ENCODE measurements at regions not wholly inside any gene's neighbourhood (a gene's known extent, or its start where the extent isn't known, plus 50 kb on each side); places are given as distances from the start of the nearest gene placed in this dataset.

DNA sequence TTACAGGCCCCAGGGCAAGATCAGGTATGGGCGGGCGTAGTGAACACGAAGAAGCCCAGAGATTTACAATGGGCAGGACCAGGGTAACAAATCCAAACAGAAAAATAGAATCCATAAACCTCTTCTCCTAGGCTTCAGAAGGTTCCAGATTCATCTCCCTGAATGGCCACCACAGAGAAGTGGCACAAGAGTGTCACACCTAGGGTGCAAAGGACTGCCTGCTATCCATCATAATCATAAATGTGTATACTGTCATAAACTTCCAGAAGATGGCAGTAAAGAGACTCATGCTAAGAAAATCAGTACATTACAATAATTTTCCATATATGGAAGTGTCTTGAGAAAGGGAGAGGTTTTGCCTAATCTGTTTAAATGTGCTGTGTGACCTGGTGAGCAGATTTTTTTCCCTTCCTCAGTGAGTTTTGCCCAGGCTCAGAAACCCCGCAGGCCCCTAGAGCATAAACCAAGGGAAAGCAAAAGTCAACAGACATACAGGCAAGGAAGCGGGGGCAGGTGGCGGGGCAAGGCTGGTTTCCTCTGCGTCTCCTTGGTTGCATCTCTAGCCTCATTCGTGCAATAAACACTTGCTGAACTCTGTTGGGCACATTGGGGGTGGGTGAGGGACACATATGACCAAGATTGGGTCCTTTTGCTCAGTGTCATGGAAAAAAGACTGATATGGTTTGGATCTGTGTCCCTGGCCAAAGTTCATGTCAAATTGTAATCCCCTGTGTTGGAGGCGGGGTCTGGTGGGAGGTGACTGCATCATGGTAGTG is 92.0 kb upstream of the CDH5 start:
- intact Hi-C loops (cut with DNase I): no loop called here
- no peak overlapping the region for H3K27ac ChIP-seq
- peak; percentile 28 to 62 for DNase-seq (ENCODE audit: extremely low spot score in 2 of 2)

GRCh38 chr16:66273644-66274334 is 92.7 kb upstream of the CDH5 start:
- intact Hi-C loops (cut with DNase I): no loop called here
- DNase-seq (ENCODE audit: extremely low spot score in 2 of 2): peak; percentile 70 to 83
- Histone ChIP-seq H3K4me1 (peaks cover 28% of the 10 kb centered on the region), H3K36me3 (no peaks in the 10 kb centered on the region), H3K27me3 (no peaks in the 10 kb centered on the region), H3K27ac (no peak overlapping the region), H3K9me3 (no peaks in the 10 kb centered on the region), H3K4me3 (no peak overlapping the region)
- TF ChIP-seq POLR2AphosphoS5 (IDR thresholded peaks at IDR 0.05; ENCODE audit: insufficient read depth in 1 of 2, low read depth in 1 of 2): no peak

More for the DNA sequence above, 92.0 kb upstream of the CDH5 start:
- Histone ChIP-seq H3K36me3 (no peaks in the 10 kb centered on the region), H3K4me1 (peaks cover 27% of the 10 kb centered on the region), H3K27me3 (no peaks in the 10 kb centered on the region), H3K4me3 (no peak overlapping the region), H3K9me3 (no peaks in the 10 kb centered on the region)
- TF ChIP-seq POLR2A (IDR thresholded peaks at IDR 0.05): no peak
- no peak for TF ChIP-seq POLR2AphosphoS5 (IDR thresholded peaks at IDR 0.05; ENCODE audit: insufficient read depth in 1 of 2, low read depth in 1 of 2)
- no peak for TF ChIP-seq CTCF (IDR thresholded peaks at IDR 0.05)

DNA sequence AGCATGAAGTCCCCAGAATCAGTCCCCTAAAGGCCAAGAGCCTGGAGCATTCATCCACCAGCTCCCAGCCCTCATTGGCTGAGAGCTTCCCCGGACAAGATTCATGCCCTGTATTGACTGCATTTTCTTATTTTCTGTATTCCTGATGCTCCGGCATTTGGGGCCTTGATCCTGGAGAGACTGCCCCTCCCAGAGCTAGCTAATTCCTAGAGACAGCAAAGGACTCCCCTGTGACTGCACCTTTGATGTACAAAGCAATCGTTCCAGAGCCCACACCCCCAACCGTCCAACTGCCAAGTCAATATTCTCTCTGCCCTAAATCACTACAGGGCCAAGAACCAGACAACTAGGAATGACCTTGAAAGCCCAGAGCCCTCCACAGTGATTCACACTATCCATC is 93.4 kb upstream of the CDH5 start:
- peak; percentile 34 to 72 for DNase-seq (ENCODE audit: extremely low spot score in 2 of 2)
- TF ChIP-seq POLR2A (IDR thresholded peaks at IDR 0.05) (no peak), CTCF (IDR thresholded peaks at IDR 0.05) (no peak), POLR2AphosphoS5 (IDR thresholded peaks at IDR 0.05; ENCODE audit: insufficient read depth in 1 of 2, low read depth in 1 of 2) (no peak)
- Histone ChIP-seq H3K27me3 (no peaks in the 10 kb centered on the region), H3K27ac (no peak overlapping the region), H3K9me3 (no peaks in the 10 kb centered on the region), H3K4me1 (peaks cover 28% of the 10 kb centered on the region), H3K4me3 (no peak overlapping the region), H3K36me3 (no peaks in the 10 kb centered on the region)
- intact Hi-C loops (cut with DNase I): no loop called here

- H3K4me1 ChIP-seq: peaks cover 28% of the 10 kb centered on the region
- no peaks in the 10 kb centered on the region for H3K36me3 ChIP-seq
- H3K4me3 ChIP-seq: no peak overlapping the region
- no peaks in the 10 kb centered on the region for H3K9me3 ChIP-seq
- peak; percentile 49 to 83 for DNase-seq (ENCODE audit: extremely low spot score in 2 of 2)
- TF ChIP-seq POLR2AphosphoS5 (IDR thresholded peaks at IDR 0.05; ENCODE audit: insufficient read depth in 1 of 2, low read depth in 1 of 2) (no peak), POLR2A (IDR thresholded peaks at IDR 0.05) (no peak), CTCF (IDR thresholded peaks at IDR 0.05) (no peak)
- intact Hi-C loops (cut with DNase I): no loop called here
- no peaks in the 10 kb centered on the region for H3K27me3 ChIP-seq
- no peak overlapping the region for H3K27ac ChIP-seq
These were observed 94.0 kb upstream of the CDH5 start for GRCh38 chr16:66272461-66272860.

GRCh38 chr16:66271074-66272060 is 95.1 kb upstream of the CDH5 start:
- TF ChIP-seq POLR2A (IDR thresholded peaks at IDR 0.05) (no peak), CTCF (IDR thresholded peaks at IDR 0.05) (no peak), POLR2AphosphoS5 (IDR thresholded peaks at IDR 0.05; ENCODE audit: insufficient read depth in 1 of 2, low read depth in 1 of 2) (no peak)
- peak; percentile 72 to 94 for DNase-seq (ENCODE audit: extremely low spot score in 2 of 2)
- no peak overlapping the region for H3K4me3 ChIP-seq
- no peaks in the 10 kb centered on the region for H3K27me3 ChIP-seq
- intact Hi-C loops (cut with DNase I): no loop called here
- peaks cover 38% of the 10 kb centered on the region for H3K4me1 ChIP-seq
- H3K9me3 ChIP-seq: no peaks in the 10 kb centered on the region
- H3K36me3 ChIP-seq: no peaks in the 10 kb centered on the region
- H3K27ac ChIP-seq: no peak overlapping the region
